SK-N-SH (cell line): ENCODE measurements at regions not wholly inside any gene's neighbourhood (a gene's known extent, or its start where the extent isn't known, plus 50 kb on each side); places are given as distances from the start of the nearest gene placed in this dataset.

Source experiments
- CTCF ChIA-PET: fragments of 300-600, 350-600 bp; formaldehyde crosslinking; extraction: SDS; loops from one replicate; lab custom pipeline; 2021; lab: Yijun Ruan, JAX
- POLR2A ChIA-PET: fragments of 350-600 bp; sonication (Branson Sonifier 250); formaldehyde crosslinking; extraction: SDS; loops from one replicate; lab custom pipeline; 2020; ENCODE audit warnings: antibody characterized with exemption, inconsistent platforms; lab: Yijun Ruan, JAX
- DNase-seq: peaks from one replicate; pipeline ENCODE4 v3.0.0; 2012
- H2AFZ ChIP-seq: fragments of 200-600 bp; sonication (generic); 2 replicates; pipeline ENCODE4 v1.8.1; 2016; ENCODE audit warnings: antibody characterized with exemption, mild to moderate bottlenecking, low read depth
- H3F3A ChIP-seq: fragments of 200-600 bp; sonication (generic); replicated peaks from 2 replicates; pipeline ENCODE3; 2016; ENCODE audit warnings: antibody characterized with exemption, mild to moderate bottlenecking; ENCODE audit not compliant: insufficient read depth
- H3K27ac ChIP-seq, 2 experiments: fragments of 200-500 bp in 1 of 2; fragments of 200-600 bp in 1 of 2; sonication (Bioruptor generic) in 1 of 2; sonication (generic), shearing (Covaris generic) in 1 of 2; 2 replicates each; pipeline versions ENCODE4 v1.5.1 to v1.6.1; 2014 to 2016; ENCODE audit warnings: low read depth in 2 of 2, inconsistent platforms in 1 of 2, low read length in 1 of 2, mild to moderate bottlenecking in 1 of 2, mixed read lengths in 1 of 2
- H3K27me3 ChIP-seq: fragments of 200-600 bp; sonication (generic), shearing (Covaris generic); 2 replicates; pipeline ENCODE4 v1.6.1; 2016; ENCODE audit warnings: mixed run types; ENCODE audit not compliant: insufficient read depth
- H3K36me3 ChIP-seq, 2 experiments: fragments of 200-500 bp in 1 of 2; fragments of 200-600 bp in 1 of 2; sonication (Bioruptor generic) in 1 of 2; sonication (generic) in 1 of 2; replicated peaks in 1 of 2; 2 replicates each; pipeline versions ENCODE3 to v1.5.1; 2014 to 2016; ENCODE audit warnings: low read length in 1 of 2, mild to moderate bottlenecking in 1 of 2; ENCODE audit not compliant: insufficient read depth in 2 of 2, control insufficient read depth in 1 of 2
- H3K4me1 ChIP-seq, 2 experiments: fragments of 200-500 bp in 1 of 2; fragments of 200-600 bp in 1 of 2; sonication (Bioruptor generic) in 1 of 2; sonication (generic), shearing (Covaris generic) in 1 of 2; 2 replicates each; pipeline versions ENCODE4 v1.5.1 to v1.6.1; 2014 to 2016; ENCODE audit warnings: low read depth in 1 of 2, low read length in 1 of 2, mixed run types in 1 of 2; ENCODE audit not compliant: insufficient read depth in 2 of 2, control insufficient read depth in 1 of 2
- H3K4me2 ChIP-seq: fragments of 200-600 bp; sonication (generic), shearing (Covaris generic); 2 replicates; pipeline ENCODE4 v1.6.1; 2017; ENCODE audit warnings: mixed run types
- H3K4me3 ChIP-seq, 2 experiments: fragments of 200-500 bp in 1 of 2; fragments of 200-600 bp in 1 of 2; sonication (Bioruptor generic) in 1 of 2; sonication (generic), shearing (Covaris generic) in 1 of 2; 2 replicates each; pipeline versions ENCODE4 v1.5.1 to v1.8.1; 2014 to 2016; ENCODE audit warnings: low read depth in 2 of 2, inconsistent platforms in 1 of 2, low read length in 1 of 2, mild to moderate bottlenecking in 1 of 2, mixed read lengths in 1 of 2, moderate library complexity in 1 of 2
- H3K79me2 ChIP-seq: fragments of 200-600 bp; sonication (generic); 2 replicates; pipeline ENCODE4 v1.8.1; 2017; ENCODE audit warnings: mild to moderate bottlenecking; ENCODE audit not compliant: insufficient read depth
- H3K9ac ChIP-seq: fragments of 200-600 bp; sonication (generic); 2 replicates; pipeline ENCODE4 v1.6.1; 2017; ENCODE audit warnings: mixed run types
- H3K9me2 ChIP-seq: fragments of 200-600 bp; sonication (generic); 2 replicates; pipeline ENCODE4 v1.6.1; 2017; ENCODE audit warnings: mixed run types
- H3K9me3 ChIP-seq: fragments of 200-600 bp; sonication (generic); 2 replicates; pipeline ENCODE4 v1.6.1; 2017; ENCODE audit warnings: mixed run types, mild to moderate bottlenecking, moderate library complexity
- H4K20me1 ChIP-seq: fragments of 200-600 bp; sonication (generic); 2 replicates; pipeline ENCODE4 v1.6.1; 2017; ENCODE audit warnings: mild to moderate bottlenecking, mixed run types; ENCODE audit not compliant: insufficient read depth
- CHD2 ChIP-seq: fragments of 150-350 bp; IDR thresholded peaks from 2 replicates; pipeline ENCODE4 v1.6.1; 2018; ENCODE audit warnings: low read length; ENCODE audit not compliant: partially characterized antibody
- ELF1 ChIP-seq: IDR thresholded peaks from 2 replicates; pipeline ENCODE4 v1.4.0; 2012
- EP300 ChIP-seq, 2 experiments: IDR thresholded peaks; 2 replicates each; pipeline versions ENCODE4 v1.4.0 to v1.6.1; 2012; ENCODE audit warnings: borderline replicate concordance in 1 of 2, low read depth in 1 of 2, low read length in 1 of 2
- EZH2phosphoT487 ChIP-seq: fragments of 200-600 bp; sonication (generic); IDR thresholded peaks from 2 replicates; pipeline ENCODE4 v1.6.1; 2017; ENCODE audit warnings: low read depth, mixed run types, mild to moderate bottlenecking, antibody characterized with exemption, moderate library complexity, borderline replicate concordance
- FOSL2 ChIP-seq: IDR thresholded peaks from 2 replicates; pipeline ENCODE4 v1.4.0; 2012; ENCODE audit warnings: low read depth, mild to moderate bottlenecking, moderate library complexity, borderline replicate concordance
- FOXJ3 ChIP-seq: sonication (generic); formaldehyde crosslinking; IDR thresholded peaks from 2 replicates; pipeline ENCODE4 v1.5.1; 2020; ENCODE audit warnings: mild to moderate bottlenecking, missing genetic modification reagents
- GABPA ChIP-seq: IDR thresholded peaks from 2 replicates; pipeline ENCODE4 v1.4.0; 2012; ENCODE audit warnings: low read depth, mild to moderate bottlenecking
- JUND ChIP-seq: IDR thresholded peaks from 2 replicates; pipeline ENCODE4 v1.4.0; 2012
- MEF2A ChIP-seq: IDR thresholded peaks from 2 replicates; pipeline ENCODE4 v1.4.0; 2012; ENCODE audit warnings: low read depth, borderline replicate concordance
- MXI1 ChIP-seq: IDR thresholded peaks from 2 replicates; pipeline ENCODE4 v1.6.1; 2012; ENCODE audit warnings: mild to moderate bottlenecking, low read depth, low read length, improper control_type of control experiment
- NFIC ChIP-seq: IDR thresholded peaks from 2 replicates; pipeline ENCODE4 v1.4.0; 2012; ENCODE audit warnings: borderline replicate concordance
- NRF1 ChIP-seq: IDR thresholded peaks from 2 replicates; pipeline ENCODE4 v1.6.1; 2012; ENCODE audit warnings: low read depth, mild to moderate bottlenecking, low read length
- RAD21 ChIP-seq: IDR thresholded peaks from 2 replicates; pipeline ENCODE4 v1.6.1; 2012; ENCODE audit warnings: mild to moderate bottlenecking, low read length
- RCOR1 ChIP-seq: fragments of 150-350 bp; IDR thresholded peaks from 2 replicates; pipeline ENCODE4 v1.6.1; 2017; ENCODE audit warnings: antibody characterized with exemption, low read length
- REST ChIP-seq: IDR thresholded peaks from 2 replicates; pipeline ENCODE4 v1.6.1; 2012; ENCODE audit warnings: mild to moderate bottlenecking, low read depth, low read length, moderate library complexity
- RXRA ChIP-seq: IDR thresholded peaks from 2 replicates; pipeline ENCODE4 v1.4.0; 2012; ENCODE audit warnings: low read depth, mild to moderate bottlenecking, borderline replicate concordance
- SIN3A ChIP-seq: IDR thresholded peaks from 2 replicates; pipeline ENCODE4 v1.6.1; 2012; ENCODE audit warnings: low read depth, mild to moderate bottlenecking, low read length, moderate library complexity, borderline replicate concordance
- SMC3 ChIP-seq: IDR thresholded peaks from 2 replicates; pipeline ENCODE4 v1.6.1; 2012; ENCODE audit warnings: low read depth, low read length, improper control_type of control experiment
- YY1 ChIP-seq: IDR thresholded peaks from 2 replicates; pipeline ENCODE4 v1.4.0; 2012; ENCODE audit warnings: low read depth, mild to moderate bottlenecking
- WGBS: methylation state at CpG from one replicate; pipeline ENCODE4 v1.1.6; 2017; ENCODE audit warnings: low lambda C conversion rate; 5-methylcytosine and 5-hydroxymethylcytosine counted together
- TF ChIP-seq, protein P1 (sequence below): fragments of 150-350 bp; IDR thresholded peaks from 2 replicates; pipeline ENCODE4 v1.6.1; 2017; ENCODE audit warnings: antibody characterized with exemption, low read length, low read depth, borderline replicate concordance

GRCh38 chr18:7511106-7511505 is 56.0 kb upstream of the PTPRM start:
- Histone ChIP-seq H3K27me3 (no peaks in the 10 kb centered on the region), H3K9me3 (no peaks in the 10 kb centered on the region), H3K4me2 (no peak overlapping the region), H3K9me2 (no peaks in the 10 kb centered on the region), H3K4me3 (no peak overlapping the region)
- ChIA-PET CTCF (interaction anchor here (0.6 kb wide), 1 partner anchor 56 kb away, joined by 3 read pairs; no protein-coding TSS in a partner anchor), POLR2A (no interaction called here)
- 24% methylated on average over 4 of the region's 4 CpGs for WGBS
- no peak for DNase-seq
- no peak for TF ChIP-seq MXI1
- TF ChIP-seq EP300 (IDR thresholded peaks at IDR 0.05; ENCODE audit: borderline replicate concordance in 1 of 2, low read depth in 1 of 2, low read length in 1 of 2) = no peak
- no peak for TF ChIP-seq NRF1
- no peak for TF ChIP-seq MEF2A
- TF ChIP-seq FOXJ3 = no peak
- no peak for TF ChIP-seq RCOR1
- no peak for TF ChIP-seq RXRA
- TF ChIP-seq EZH2phosphoT487 = no peak
- TF ChIP-seq NFIC = no peak
- TF ChIP-seq SIN3A = no peak
- TF ChIP-seq JUND = no peak
- no peak for TF ChIP-seq GABPA
- no peak for TF ChIP-seq SMC3
- no peak for TF ChIP-seq RAD21
- TF ChIP-seq ELF1 = no peak
- no peak for TF ChIP-seq REST
- no peak for TF ChIP-seq FOSL2
- TF ChIP-seq, protein P1, sequence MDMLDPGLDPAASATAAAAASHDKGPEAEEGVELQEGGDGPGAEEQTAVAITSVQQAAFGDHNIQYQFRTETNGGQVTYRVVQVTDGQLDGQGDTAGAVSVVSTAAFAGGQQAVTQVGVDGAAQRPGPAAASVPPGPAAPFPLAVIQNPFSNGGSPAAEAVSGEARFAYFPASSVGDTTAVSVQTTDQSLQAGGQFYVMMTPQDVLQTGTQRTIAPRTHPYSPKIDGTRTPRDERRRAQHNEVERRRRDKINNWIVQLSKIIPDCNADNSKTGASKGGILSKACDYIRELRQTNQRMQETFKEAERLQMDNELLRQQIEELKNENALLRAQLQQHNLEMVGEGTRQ = no peak
- TF ChIP-seq YY1 = no peak
- TF ChIP-seq CHD2 = no peak
- TF ChIP-seq, all 33 proteins: peak for 0
- Histone ChIP-seq H3K36me3 (no peaks in the 10 kb centered on the region), H4K20me1 (no peaks in the 10 kb centered on the region), H3K4me1 (peaks cover 0 to 10% of the 10 kb centered on the region in 2 experiments; a peak in 2 of 4 replicates), H3K79me2 (no peaks in the 10 kb centered on the region), H3K27ac (no peak overlapping the region), H2AFZ (no peak overlapping the region), H3K9ac (no peak overlapping the region), H3F3A (no peaks in the 10 kb centered on the region)
